ENCODE measurements at regions not wholly inside any gene's neighbourhood (a gene's known extent, or its start where the extent isn't known, plus 50 kb on each side); places are given as distances from the start of the nearest gene placed in this dataset.

DNA sequence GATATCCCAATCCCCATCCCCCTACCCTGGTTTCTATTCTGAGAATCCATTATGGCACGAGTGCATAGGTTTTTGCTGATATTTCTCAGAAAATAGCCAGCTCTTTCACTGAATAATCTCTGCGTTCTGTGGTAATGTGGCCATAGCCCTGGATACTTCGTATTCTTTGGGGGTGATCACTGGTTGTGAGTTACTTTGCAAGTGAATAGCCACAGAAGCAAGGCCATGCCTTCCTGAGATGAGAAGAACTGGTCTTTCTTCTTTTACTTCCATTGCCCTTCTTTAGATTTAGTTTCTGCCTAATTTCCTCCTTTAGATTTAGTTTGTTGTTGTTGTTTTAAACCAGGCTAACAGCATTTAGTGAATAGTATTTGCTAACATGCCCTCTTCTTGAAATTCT is 323.4 kb downstream of the CDC14C start:
- TF ChIP-seq, protein P1, sequence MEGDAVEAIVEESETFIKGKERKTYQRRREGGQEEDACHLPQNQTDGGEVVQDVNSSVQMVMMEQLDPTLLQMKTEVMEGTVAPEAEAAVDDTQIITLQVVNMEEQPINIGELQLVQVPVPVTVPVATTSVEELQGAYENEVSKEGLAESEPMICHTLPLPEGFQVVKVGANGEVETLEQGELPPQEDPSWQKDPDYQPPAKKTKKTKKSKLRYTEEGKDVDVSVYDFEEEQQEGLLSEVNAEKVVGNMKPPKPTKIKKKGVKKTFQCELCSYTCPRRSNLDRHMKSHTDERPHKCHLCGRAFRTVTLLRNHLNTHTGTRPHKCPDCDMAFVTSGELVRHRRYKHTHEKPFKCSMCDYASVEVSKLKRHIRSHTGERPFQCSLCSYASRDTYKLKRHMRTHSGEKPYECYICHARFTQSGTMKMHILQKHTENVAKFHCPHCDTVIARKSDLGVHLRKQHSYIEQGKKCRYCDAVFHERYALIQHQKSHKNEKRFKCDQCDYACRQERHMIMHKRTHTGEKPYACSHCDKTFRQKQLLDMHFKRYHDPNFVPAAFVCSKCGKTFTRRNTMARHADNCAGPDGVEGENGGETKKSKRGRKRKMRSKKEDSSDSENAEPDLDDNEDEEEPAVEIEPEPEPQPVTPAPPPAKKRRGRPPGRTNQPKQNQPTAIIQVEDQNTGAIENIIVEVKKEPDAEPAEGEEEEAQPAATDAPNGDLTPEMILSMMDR (IDR thresholded peaks at IDR 0.05; ENCODE audit: insufficient read depth, low read depth, low read length) = no peak
- TF ChIP-seq EZH2 (IDR thresholded peaks at IDR 0.05; ENCODE audit: insufficient read depth, low read length) = no peak

Measured in astrocyte (in vitro differentiated cells and primary cell).